ENCODE measurements at regions not wholly inside any gene's neighbourhood (a gene's known extent, or its start where the extent isn't known, plus 50 kb on each side); places are given as distances from the start of the nearest gene placed in this dataset.

DNA sequence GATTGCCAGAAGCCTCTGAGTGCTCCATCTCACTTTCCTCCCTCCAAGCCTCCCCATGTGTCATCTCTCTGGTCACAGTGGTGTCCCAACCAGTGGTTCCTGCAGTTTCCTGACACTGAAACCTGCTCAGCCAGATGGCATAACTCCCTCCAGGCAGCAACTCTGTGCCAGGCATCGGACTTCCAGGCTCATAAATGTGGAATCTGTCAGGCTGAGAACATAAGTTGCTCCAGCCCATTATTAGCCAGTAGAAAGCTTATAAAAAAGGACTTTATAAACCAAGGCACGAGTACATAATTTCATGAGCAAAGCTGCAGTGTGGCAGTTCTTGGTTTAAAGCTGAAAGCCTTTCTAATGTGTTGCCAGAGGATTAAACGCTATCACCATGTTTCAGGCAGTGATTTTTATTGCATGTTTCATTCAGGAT, 194.3 kb downstream of the DACT1 start:
- TF ChIP-seq HCFC1 (IDR thresholded peaks at IDR 0.05; ENCODE audit: low read length), result no peak
- TF ChIP-seq RFX5 (IDR thresholded peaks at IDR 0.05; ENCODE audit: low read depth, low read length), result no peak
- no peak for TF ChIP-seq RCOR1 (conservative IDR thresholded peaks at IDR 0.05; ENCODE audit: low read depth, low read length)
- no peak for TF ChIP-seq CREM (IDR thresholded peaks at IDR 0.05; ENCODE audit: low read depth)
- TF ChIP-seq, protein P1, sequence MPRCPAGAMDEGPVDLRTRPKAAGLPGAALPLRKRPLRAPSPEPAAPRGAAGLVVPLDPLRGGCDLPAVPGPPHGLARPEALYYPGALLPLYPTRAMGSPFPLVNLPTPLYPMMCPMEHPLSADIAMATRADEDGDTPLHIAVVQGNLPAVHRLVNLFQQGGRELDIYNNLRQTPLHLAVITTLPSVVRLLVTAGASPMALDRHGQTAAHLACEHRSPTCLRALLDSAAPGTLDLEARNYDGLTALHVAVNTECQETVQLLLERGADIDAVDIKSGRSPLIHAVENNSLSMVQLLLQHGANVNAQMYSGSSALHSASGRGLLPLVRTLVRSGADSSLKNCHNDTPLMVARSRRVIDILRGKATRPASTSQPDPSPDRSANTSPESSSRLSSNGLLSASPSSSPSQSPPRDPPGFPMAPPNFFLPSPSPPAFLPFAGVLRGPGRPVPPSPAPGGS (IDR thresholded peaks at IDR 0.05; ENCODE audit: borderline replicate concordance, insufficient read depth, low read depth, low read length, poor library complexity, severe bottlenecking), result no peak
- no peak for TF ChIP-seq NFYB (IDR thresholded peaks at IDR 0.05; ENCODE audit: insufficient read depth, low read depth, low read length)
- TF ChIP-seq YBX1 (IDR thresholded peaks at IDR 0.05), result no peak
- TF ChIP-seq IRF4 (IDR thresholded peaks at IDR 0.05; ENCODE audit: low read depth, low read length), result no peak
- no peak for TF ChIP-seq RB1 (IDR thresholded peaks at IDR 0.05; ENCODE audit: borderline replicate concordance)
- no peak for TF ChIP-seq RAD51 (IDR thresholded peaks at IDR 0.05)
- no peak for TF ChIP-seq SREBF1 (IDR thresholded peaks at IDR 0.05; ENCODE audit: low read length)
- no peak for TF ChIP-seq ZSCAN29 (IDR thresholded peaks at IDR 0.05)
- TF ChIP-seq POLR2AphosphoS2 (IDR thresholded peaks at IDR 0.05; ENCODE audit: low read depth, low read length), result no peak
- no peak for TF ChIP-seq HDAC6 (IDR thresholded peaks at IDR 0.05; ENCODE audit: unreplicated experiment)
- TF ChIP-seq CHD4 (IDR thresholded peaks at IDR 0.05), result no peak
- no peak overlapping the region for H2AFZ ChIP-seq (ENCODE audit: control insufficient read depth, low read depth, low read length)
- intact Hi-C loops (cut with micrococcal nuclease; ENCODE audit: unreplicated experiment) (no loop called here), in situ Hi-C loops (cut with MboI) (no loop called here)
- 0% methylated on average over 3 of the region's 3 CpGs for WGBS (ENCODE audit: insufficient coverage, insufficient replicate concordance, low lambda C conversion rate, missing lambda C conversion rate)
- ATAC-seq (no peak), DNase-seq (ENCODE audit: low read depth, low spot score) (no peak), FAIRE-seq (no peak)
- POLR2A ChIA-PET, result no interaction called here
- RAD21 ChIA-PET (ENCODE audit: unreplicated experiment), result no interaction called here
- no peak overlapping the region for H3K27ac ChIP-seq (ENCODE audit: control insufficient read depth, insufficient read depth)
- BruUV-seq (replicated peaks), result no TSS peak
- no peaks in the 10 kb centered on the region for H3K79me2 ChIP-seq (ENCODE audit: control insufficient read depth, insufficient read depth, low read length)
- no peak overlapping the region for H3K4me2 ChIP-seq (ENCODE audit: control insufficient read depth, insufficient read depth)
- CTCF ChIA-PET, result interaction anchor here (1.1 kb wide), 1 partner anchor 37 kb away, joined by 3 read pairs; no protein-coding TSS in a partner anchor
- no peaks in the 10 kb centered on the region for H3K27me3 ChIP-seq (replicated peaks in 1 of 2; ENCODE audit: control insufficient read depth in 2 of 2, insufficient read depth in 2 of 2, low read length in 1 of 2)
- no peak overlapping the region for H3K4me3 ChIP-seq
- H3K36me3 ChIP-seq (ENCODE audit: control insufficient read depth in 2 of 2, insufficient read depth in 2 of 2, low read length in 1 of 2), result no peaks in the 10 kb centered on the region
- H4K20me1 ChIP-seq (ENCODE audit: control insufficient read depth, insufficient read depth), result no peaks in the 10 kb centered on the region
- H3K4me1 ChIP-seq (ENCODE audit: control insufficient read depth, insufficient read depth, low read length), result no peaks in the 10 kb centered on the region
- no peaks in the 10 kb centered on the region; the same call in 2 of the 3 replicates for H3K9me3 ChIP-seq (replicated peaks; ENCODE audit: control insufficient read depth, insufficient read depth, low read length)
- SMC1A ChIA-PET (ENCODE audit: uncharacterized antibody, unreplicated experiment), result no interaction called here
- no peak overlapping the region for H3K9ac ChIP-seq (ENCODE audit: control insufficient read depth, insufficient read depth, low read length)

Data from GM12878 (cell line).